GM23338 (cell line): ENCODE measurements at regions not wholly inside any gene's neighbourhood (a gene's known extent, or its start where the extent isn't known, plus 50 kb on each side); places are given as distances from the start of the nearest gene placed in this dataset.

Experiments
- ATAC-seq: fragments of 200-7000 bp; cut with Tn5 transposase; 3 replicates; pipeline ENCODE4 v1.9.1; 2020
- DNase-seq: peaks from one replicate; pipeline ENCODE4 v3.0.0-alpha.2; 2015; ENCODE audit warnings: low spot score
- H2AFZ ChIP-seq: fragments of 200-600 bp; sonication (generic); 2 replicates; pipeline ENCODE4 v1.8.0; 2016; ENCODE audit warnings: antibody characterized with exemption, mild to moderate bottlenecking, moderate library complexity
- H3F3A ChIP-seq: fragments of 200-600 bp; sonication (generic); replicated peaks from 2 replicates; pipeline ENCODE4 v1.8.0; 2017; ENCODE audit warnings: antibody characterized with exemption, mixed run types, low read depth
- H3K27ac ChIP-seq: fragments of 200-600 bp; sonication (generic); 2 replicates; pipeline ENCODE4 v1.6.1; 2016; ENCODE audit warnings: low read depth
- H3K27me3 ChIP-seq: fragments of 200-600 bp; sonication (generic); 2 replicates; pipeline ENCODE4 v1.8.0; 2016; ENCODE audit warnings: mild to moderate bottlenecking, mixed run types, moderate library complexity; ENCODE audit not compliant: insufficient read depth
- H3K36me3 ChIP-seq: fragments of 200-600 bp; sonication (generic); 2 replicates; pipeline ENCODE4 v1.8.0; 2016; ENCODE audit warnings: mild to moderate bottlenecking; ENCODE audit not compliant: insufficient read depth
- H3K4me1 ChIP-seq: fragments of 200-600 bp; sonication (generic); 2 replicates; pipeline ENCODE4 v1.8.0; 2016; ENCODE audit warnings: mild to moderate bottlenecking, moderate library complexity; ENCODE audit not compliant: insufficient read depth
- H3K4me2 ChIP-seq: fragments of 200-600 bp; sonication (generic); 2 replicates; pipeline ENCODE4 v1.7.1; 2017; ENCODE audit warnings: mixed run types
- H3K4me3 ChIP-seq: fragments of 200-600 bp; sonication (generic); 2 replicates; pipeline ENCODE4 v1.6.1; 2016; ENCODE audit warnings: mixed run types
- H3K79me2 ChIP-seq: fragments of 200-600 bp; sonication (generic); replicated peaks from 2 replicates; pipeline ENCODE4 v1.8.0; 2017; ENCODE audit warnings: mild to moderate bottlenecking; ENCODE audit not compliant: insufficient read depth
- H3K9me2 ChIP-seq: fragments of 200-600 bp; sonication (generic); 2 replicates; pipeline ENCODE4 v1.8.0; 2017; ENCODE audit not compliant: insufficient read depth
- H4K20me1 ChIP-seq: fragments of 200-600 bp; sonication (generic); replicated peaks from 2 replicates; pipeline ENCODE4 v1.8.0; 2017; ENCODE audit warnings: mild to moderate bottlenecking; ENCODE audit not compliant: insufficient read depth
- H3K27ac Mint-ChIP-seq: 2 replicates; pipeline ENCODE4 v1.8.0; 2020; ENCODE audit warnings: inconsistent platforms, mild to moderate bottlenecking, moderate library complexity, mixed read lengths
- H3K27me3 Mint-ChIP-seq: 3 replicates; pipeline ENCODE4 v1.8.0; 2022; ENCODE audit warnings: low read depth, mild to moderate bottlenecking, moderate library complexity, mixed read lengths, inconsistent platforms; ENCODE audit not compliant: insufficient read depth, poor library complexity
- H3K36me3 Mint-ChIP-seq: 3 replicates; pipeline ENCODE4 v1.8.0; 2021; ENCODE audit warnings: low read depth, mild to moderate bottlenecking, inconsistent platforms, moderate library complexity, mixed read lengths
- H3K4me1 Mint-ChIP-seq: 3 replicates; pipeline ENCODE4 v1.8.0; 2020; ENCODE audit warnings: mild to moderate bottlenecking, inconsistent platforms, mixed read lengths
- H3K4me3 Mint-ChIP-seq: 3 replicates; pipeline ENCODE4 v1.8.0; 2021; ENCODE audit warnings: moderate library complexity, mild to moderate bottlenecking, inconsistent platforms, mixed read lengths
- H3K9me3 Mint-ChIP-seq: 3 replicates; pipeline ENCODE4 v1.8.0; 2020; ENCODE audit warnings: moderate library complexity, mild to moderate bottlenecking, inconsistent platforms, mixed read lengths
- CTCF ChIP-seq, 2 experiments: fragments of 200-600 bp in 1 of 2; sonication (generic) in 1 of 2; conservative IDR thresholded peaks; 2 replicates each; pipeline versions ENCODE4 v1.5.1 to v1.6.1; 2016 to 2017; ENCODE audit warnings: antibody characterized with exemption in 2 of 2, low read depth in 2 of 2, mild to moderate bottlenecking in 2 of 2, moderate library complexity in 1 of 2
- POLR2AphosphoS5 ChIP-seq: IDR thresholded peaks from 2 replicates; pipeline ENCODE4 v1.6.1; 2016; ENCODE audit warnings: antibody characterized with exemption, low read depth
- ZNF114 ChIP-seq: fragments of 250-450 bp; sonication (Bioruptor Pico); IDR thresholded peaks from 2 replicates; pipeline ENCODE4 v1.5.0; 2020; ENCODE audit warnings: mild to moderate bottlenecking, moderate library complexity
- ZNF462 ChIP-seq: fragments of 250-450 bp; sonication (Bioruptor Pico); IDR thresholded peaks from 2 replicates; pipeline ENCODE4 v1.5.0; 2020; ENCODE audit warnings: mild to moderate bottlenecking, moderate library complexity

- no peaks in the 10 kb centered on the region for H4K20me1 ChIP-seq
- no peak overlapping the region for H3K27ac ChIP-seq
- DNase-seq (no peak), ATAC-seq (no peak)
- no peak overlapping the region for H3K4me2 ChIP-seq
- H3K79me2 ChIP-seq: no peaks in the 10 kb centered on the region
- no peak overlapping the region for H3K4me3 ChIP-seq
- Mint-ChIP-seq H3K4me1 (no peaks in the 10 kb centered on the region; the same call in 2 of the 3 replicates), H3K4me3 (no peak overlapping the region), H3K27ac (no peak overlapping the region), H3K9me3 (peaks cover 15% of the 10 kb centered on the region), H3K36me3 (peaks cover 6% of the 10 kb centered on the region; the same call in 2 of the 3 replicates), H3K27me3 (no peaks in the 10 kb centered on the region)
- H3K9me2 ChIP-seq: 0 out of 2 replicates have a peak, but pooled peaks cover 5% of the 10 kb centered on the region
- H3F3A ChIP-seq: no peaks in the 10 kb centered on the region
- TF ChIP-seq POLR2AphosphoS5: no peak
- no peaks in the 10 kb centered on the region for H3K36me3 ChIP-seq
- H3K4me1 ChIP-seq: 0 out of 2 replicates have a peak, but pooled peaks cover 5% of the 10 kb centered on the region
- H2AFZ ChIP-seq: 0 out of 2 replicates have a peak overlapping the region, but pooled peaks have one; percentile 43
- no peaks in the 10 kb centered on the region for H3K27me3 ChIP-seq
Measured at GRCh38 chr9:115957585-115957984, 196.0 kb upstream of the PAPPA start.

GRCh38 chr9:115964710-115965347 lies 188.8 kb upstream of the PAPPA start:
- Mint-ChIP-seq H3K27ac (no peak overlapping the region), H3K4me3 (no peak overlapping the region), H3K9me3 (peaks cover 52% of the 10 kb centered on the region), H3K27me3 (no peaks in the 10 kb centered on the region), H3K36me3 (peaks cover 17% of the 10 kb centered on the region), H3K4me1 (no peaks in the 10 kb centered on the region)
- Histone ChIP-seq H3K4me3 (no peak overlapping the region), H3K4me2 (no peak overlapping the region), H3F3A (no peaks in the 10 kb centered on the region), H3K9me2 (0 out of 2 replicates have a peak, but pooled peaks cover 5% of the 10 kb centered on the region), H3K27me3 (no peaks in the 10 kb centered on the region), H3K4me1 (no peaks in the 10 kb centered on the region), H3K27ac (no peak overlapping the region), H2AFZ (no peak overlapping the region), H3K36me3 (no peaks in the 10 kb centered on the region), H4K20me1 (no peaks in the 10 kb centered on the region), H3K79me2 (no peaks in the 10 kb centered on the region)
- DNase-seq: no peak
- TF ChIP-seq CTCF (conservative IDR thresholded peaks at IDR 0.05; ENCODE audit: low read depth in 2 of 2): no peak
- no peak for TF ChIP-seq ZNF462 (CRISPR knock-in tag)
- no peak for TF ChIP-seq ZNF114 (CRISPR knock-in tag)
- ATAC-seq: no peak
